ENCODE measurements at regions not wholly inside any gene's neighbourhood (a gene's known extent, or its start where the extent isn't known, plus 50 kb on each side); places are given as distances from the start of the nearest gene placed in this dataset.
A peak's percentile ranks its signal among the peaks of the same experiment; 100 is the strongest.

DNA sequence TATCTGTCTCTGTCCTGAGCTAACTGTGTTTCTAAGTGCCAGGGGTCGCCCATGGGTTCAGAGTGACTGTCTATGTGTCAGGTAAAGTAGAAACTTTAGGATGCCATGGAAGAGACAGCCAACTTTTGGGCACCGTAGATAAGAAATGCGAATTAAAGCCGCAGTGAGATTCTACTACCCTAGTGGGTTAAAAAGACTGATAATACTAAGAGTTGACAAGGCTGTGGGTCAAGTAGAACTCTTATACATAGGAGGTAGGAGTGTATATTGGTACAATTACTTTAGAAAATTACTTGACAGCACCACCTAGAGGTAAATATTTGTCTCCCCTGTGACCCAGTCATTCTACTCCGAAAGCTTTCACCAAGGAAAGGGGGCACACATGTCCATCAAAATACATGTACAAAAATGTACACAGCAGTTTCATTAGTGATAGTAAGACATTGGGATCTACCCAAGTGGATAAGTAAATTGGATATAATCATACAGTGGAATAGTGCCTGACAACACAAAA is 371.3 kb downstream of the SLC4A3 start:
- no peak overlapping the region for H3K9ac ChIP-seq (ENCODE audit: insufficient read depth, low read depth, low read length)
- ChIA-PET POLR2A (no interaction called here), CTCF (ENCODE audit: low intra/inter-chr PET ratio, low total read pairs) (interaction anchor here (1.5 kb wide), 1 partner anchor 262 kb away, joined by 9 read pairs; no protein-coding TSS in a partner anchor)
- intact Hi-C loops (cut with micrococcal nuclease; ENCODE audit: unreplicated experiment) (loop anchor here (1.0 kb wide), 1 partner anchor 262 kb away; no protein-coding TSS in a partner anchor), in situ Hi-C loops (cut with HindIII; ENCODE audit: extremely low pct_ligation_motif_present, low pct_unique_long_range_greater_than_20kb) (loop anchor here (5.0 kb wide), 1 partner anchor 261 kb away; no protein-coding TSS in a partner anchor)
- TF ChIP-seq, protein P1, sequence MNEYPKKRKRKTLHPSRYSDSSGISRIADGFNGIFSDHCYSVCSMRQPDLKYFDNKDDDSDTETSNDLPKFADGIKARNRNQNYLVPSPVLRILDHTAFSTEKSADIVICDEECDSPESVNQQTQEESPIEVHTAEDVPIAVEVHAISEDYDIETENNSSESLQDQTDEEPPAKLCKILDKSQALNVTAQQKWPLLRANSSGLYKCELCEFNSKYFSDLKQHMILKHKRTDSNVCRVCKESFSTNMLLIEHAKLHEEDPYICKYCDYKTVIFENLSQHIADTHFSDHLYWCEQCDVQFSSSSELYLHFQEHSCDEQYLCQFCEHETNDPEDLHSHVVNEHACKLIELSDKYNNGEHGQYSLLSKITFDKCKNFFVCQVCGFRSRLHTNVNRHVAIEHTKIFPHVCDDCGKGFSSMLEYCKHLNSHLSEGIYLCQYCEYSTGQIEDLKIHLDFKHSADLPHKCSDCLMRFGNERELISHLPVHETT (CRISPR knock-in tag; conservative IDR thresholded peaks at IDR 0.05) = no peak
- TF ChIP-seq ZNF7 (CRISPR knock-in tag; IDR thresholded peaks at IDR 0.05) (peak; percentile 90), ONECUT2 (CRISPR knock-in tag; IDR thresholded peaks at IDR 0.05) (no peak), MIER3 (CRISPR knock-in tag; IDR thresholded peaks at IDR 0.05; ENCODE audit: borderline replicate concordance) (no peak), ZNF34 (CRISPR knock-in tag; IDR thresholded peaks at IDR 0.05; ENCODE audit: borderline replicate concordance) (no peak), STAG1 (CRISPR knock-in tag; IDR thresholded peaks at IDR 0.05) (peak; percentile 38), TBL1XR1 (IDR thresholded peaks at IDR 0.05; ENCODE audit: borderline replicate concordance, low read length, partially characterized antibody) (no peak), ADNP (CRISPR knock-in tag; IDR thresholded peaks at IDR 0.05) (no peak), SALL1 (CRISPR knock-in tag; IDR thresholded peaks at IDR 0.05) (no peak), ZC3H13 (CRISPR knock-in tag; IDR thresholded peaks at IDR 0.05) (no peak), SMYD3 (CRISPR knock-in tag; IDR thresholded peaks at IDR 0.05) (no peak)
- TF ChIP-seq, protein P2, sequence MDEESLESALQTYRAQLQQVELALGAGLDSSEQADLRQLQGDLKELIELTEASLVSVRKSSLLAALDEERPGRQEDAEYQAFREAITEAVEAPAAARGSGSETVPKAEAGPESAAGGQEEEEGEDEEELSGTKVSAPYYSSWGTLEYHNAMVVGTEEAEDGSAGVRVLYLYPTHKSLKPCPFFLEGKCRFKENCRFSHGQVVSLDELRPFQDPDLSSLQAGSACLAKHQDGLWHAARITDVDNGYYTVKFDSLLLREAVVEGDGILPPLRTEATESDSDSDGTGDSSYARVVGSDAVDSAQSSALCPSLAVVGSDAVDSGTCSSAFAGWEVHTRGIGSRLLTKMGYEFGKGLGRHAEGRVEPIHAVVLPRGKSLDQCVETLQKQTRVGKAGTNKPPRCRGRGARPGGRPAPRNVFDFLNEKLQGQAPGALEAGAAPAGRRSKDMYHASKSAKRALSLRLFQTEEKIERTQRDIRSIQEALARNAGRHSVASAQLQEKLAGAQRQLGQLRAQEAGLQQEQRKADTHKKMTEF (CRISPR knock-in tag; IDR thresholded peaks at IDR 0.05) = no peak
- TF ChIP-seq, protein P3, sequence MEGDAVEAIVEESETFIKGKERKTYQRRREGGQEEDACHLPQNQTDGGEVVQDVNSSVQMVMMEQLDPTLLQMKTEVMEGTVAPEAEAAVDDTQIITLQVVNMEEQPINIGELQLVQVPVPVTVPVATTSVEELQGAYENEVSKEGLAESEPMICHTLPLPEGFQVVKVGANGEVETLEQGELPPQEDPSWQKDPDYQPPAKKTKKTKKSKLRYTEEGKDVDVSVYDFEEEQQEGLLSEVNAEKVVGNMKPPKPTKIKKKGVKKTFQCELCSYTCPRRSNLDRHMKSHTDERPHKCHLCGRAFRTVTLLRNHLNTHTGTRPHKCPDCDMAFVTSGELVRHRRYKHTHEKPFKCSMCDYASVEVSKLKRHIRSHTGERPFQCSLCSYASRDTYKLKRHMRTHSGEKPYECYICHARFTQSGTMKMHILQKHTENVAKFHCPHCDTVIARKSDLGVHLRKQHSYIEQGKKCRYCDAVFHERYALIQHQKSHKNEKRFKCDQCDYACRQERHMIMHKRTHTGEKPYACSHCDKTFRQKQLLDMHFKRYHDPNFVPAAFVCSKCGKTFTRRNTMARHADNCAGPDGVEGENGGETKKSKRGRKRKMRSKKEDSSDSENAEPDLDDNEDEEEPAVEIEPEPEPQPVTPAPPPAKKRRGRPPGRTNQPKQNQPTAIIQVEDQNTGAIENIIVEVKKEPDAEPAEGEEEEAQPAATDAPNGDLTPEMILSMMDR (CRISPR knock-in tag; IDR thresholded peaks at IDR 0.05) = peak; percentile 17; the same call in 1 of the 2 replicates
- H3K79me2 ChIP-seq (ENCODE audit: insufficient read depth, low read length) = no peaks in the 10 kb centered on the region
- H3K4me3 ChIP-seq (replicated peaks in 1 of 3; ENCODE audit: insufficient read depth in 1 of 3, low read depth in 2 of 3, low read length in 3 of 3) = no peak overlapping the region
- FAIRE-seq (no peak), ATAC-seq (peak; percentile 72), DNase-seq (ENCODE audit: low spot score) (no peak)
- BruUV-seq (replicated peaks) = no TSS peak
- peaks cover 0 to 29% of the 10 kb centered on the region in 2 experiments; a peak in 2 of 5 replicates for H3K27me3 ChIP-seq (ENCODE audit: control insufficient read depth in 1 of 2, insufficient read depth in 2 of 2, low read length in 2 of 2)
- H3K36me3 ChIP-seq (replicated peaks in 1 of 2; ENCODE audit: control insufficient read depth in 1 of 2, insufficient read depth in 2 of 2, low read length in 2 of 2) = no peaks in the 10 kb centered on the region
- no peaks in the 10 kb centered on the region for H4K20me1 ChIP-seq (ENCODE audit: insufficient read depth, low read length)
- no peak overlapping the region for H3K27ac ChIP-seq (ENCODE audit: extremely low read length, insufficient read depth, low read length)
- no peak overlapping the region for H3K4me2 ChIP-seq (ENCODE audit: low read depth, low read length)
- no peak overlapping the region for H2AFZ ChIP-seq (ENCODE audit: low read length)
- H3K9me3 ChIP-seq (ENCODE audit: low read length) = no peaks in the 10 kb centered on the region
- H3K4me1 ChIP-seq (ENCODE audit: insufficient read depth, low read length) = no peaks in the 10 kb centered on the region
- 5% methylated on average over 5 of the region's 5 CpGs for WGBS (ENCODE audit: low lambda C conversion rate)
